ENCODE measurements at regions not wholly inside any gene's neighbourhood (a gene's known extent, or its start where the extent isn't known, plus 50 kb on each side); places are given as distances from the start of the nearest gene placed in this dataset.

GRCh38 chr10:45564303-45564959 is 108.1 kb downstream of the ZFAND4 start:
- TF ChIP-seq PKNOX1 (IDR thresholded peaks at IDR 0.05), result peak; percentile 16; the same call in 1 of the 2 replicates
- no peak for TF ChIP-seq SOX6 (IDR thresholded peaks at IDR 0.05)
- no peak for TF ChIP-seq PBX2 (CRISPR knock-in tag; IDR thresholded peaks at IDR 0.05; ENCODE audit: low read depth)
- TF ChIP-seq PBX2 (tag; conservative IDR thresholded peaks at IDR 0.05; ENCODE audit: low read depth), result peak; percentile 63
- no peak for TF ChIP-seq TBP (optimal IDR thresholded peaks at IDR 0.05; ENCODE audit: low read depth, low read length)
- TF ChIP-seq MEIS2 (IDR thresholded peaks at IDR 0.05; ENCODE audit: partially characterized antibody), result peak; percentile 58
- TF ChIP-seq EHMT2 (IDR thresholded peaks at IDR 0.05), result no peak
- no peak for TF ChIP-seq U2AF2 (optimal IDR thresholded peaks at IDR 0.05; ENCODE audit: low read depth, low read length)
- no peak for TF ChIP-seq VEZF1 (CRISPR knock-in tag; IDR thresholded peaks at IDR 0.05)
- Histone ChIP-seq H3K79me2 (ENCODE audit: control insufficient read depth, insufficient read depth, low read length) (peaks cover 23% of the 10 kb centered on the region; the same call in 2 of the 3 replicates), H2AFZ (ENCODE audit: low read depth, low read length) (no peak overlapping the region), H3K36me3 (ENCODE audit: control insufficient read depth, insufficient read depth, low read length) (no peaks in the 10 kb centered on the region; the same call in 2 of the 3 replicates), H3K27me3 (ENCODE audit: control insufficient read depth in 2 of 2, insufficient read depth in 2 of 2, low read length in 2 of 2) (no peaks in the 10 kb centered on the region), H4K20me1 (replicated peaks; ENCODE audit: control insufficient read depth, insufficient read depth, low read length) (no peaks in the 10 kb centered on the region), H3K9me3 (replicated peaks; ENCODE audit: control insufficient read depth, insufficient read depth, low read depth, low read length) (no peaks in the 10 kb centered on the region), H3K9ac (ENCODE audit: insufficient read depth in 1 of 2, low read depth in 2 of 2, low read length in 2 of 2) (no peak overlapping the region), H3K4me3 (no peak overlapping the region), H3K4me2 (ENCODE audit: insufficient read depth, low read length) (no peak overlapping the region), H3K27ac (ENCODE audit: extremely low read depth, low read depth, low read length) (no peak overlapping the region), H3K4me1 (replicated peaks in 1 of 2; ENCODE audit: control insufficient read depth in 2 of 2, insufficient read depth in 2 of 2, low read length in 2 of 2) (peaks cover 0 to 3% of the 10 kb centered on the region in 2 experiments; a peak in 2 of 5 replicates), H3K9me1 (ENCODE audit: control insufficient read depth, insufficient read depth, low read length) (no peaks in the 10 kb centered on the region)
- intact Hi-C loops (cut with micrococcal nuclease), result no loop called here
- no peak for ATAC-seq
- no TSS peak for BruUV-seq (replicated peaks)
- peak; percentile 76 for FAIRE-seq
- in situ Hi-C loops (cut with MboI), result no loop called here
- DNase-seq (ENCODE audit: extremely low read depth in 1 of 4, low spot score in 3 of 4), result no peak
- ChIA-PET CTCF (ENCODE audit: low intra/inter-chr PET ratio) (no interaction called here), POLR2A (interaction anchor here (0.6 kb wide), 1 partner anchor 330 kb away, joined by 3 read pairs; no protein-coding TSS in a partner anchor)
- 77% methylated on average over 3 of the region's 3 CpGs for WGBS (ENCODE audit: insufficient coverage, low coverage, missing lambda C conversion rate)

All from K562 (cell line).